Smooth muscle cell of the brain vasculature (primary cell): ENCODE measurements at regions not wholly inside any gene's neighbourhood (a gene's known extent, or its start where the extent isn't known, plus 50 kb on each side); places are given as distances from the start of the nearest gene placed in this dataset.
"Not testable (repeated sequence)": the region's sequence is repeated elsewhere in the genome, so short reads cannot be mapped to it uniquely, and the experiment has no call there.

Experiments
- DNase-seq: peaks from one replicate; pipeline ENCODE4 v3.0.0-alpha.2; 2012; ENCODE audit warnings: low read depth, low spot score

GRCh38 chr1:90351019-90351418 lies 356.1 kb downstream of the ZNF326 start:
- DNase-seq: no peak

- DNase-seq: no peak
These were observed 354.6 kb downstream of the ZNF326 start for GRCh38 chr1:90349510-90349909.

GRCh38 chr1:90348934-90349333 lies 354.0 kb downstream of the ZNF326 start:
- DNase-seq: no peak

- DNase-seq: not testable (repeated sequence)
These were observed 353.5 kb downstream of the ZNF326 start for GRCh38 chr1:90348459-90348858.

- DNase-seq: no peak
These were observed 352.5 kb downstream of the ZNF326 start for GRCh38 chr1:90347366-90347765.

- DNase-seq: no peak
These were observed 351.8 kb downstream of the ZNF326 start for GRCh38 chr1:90346757-90347156.

- DNase-seq: no peak
These were observed 351.4 kb downstream of the ZNF326 start for GRCh38 chr1:90346349-90346748.

- no peak for DNase-seq
These were observed 350.2 kb downstream of the ZNF326 start for GRCh38 chr1:90344963-90345730.

- no peak for DNase-seq
These were observed 346.6 kb downstream of the ZNF326 start for GRCh38 chr1:90341516-90341915.

GRCh38 chr1:90340606-90341005 lies 345.7 kb downstream of the ZNF326 start:
- DNase-seq: no peak

- no peak for DNase-seq
These were observed 344.9 kb downstream of the ZNF326 start for GRCh38 chr1:90339811-90340210.

GRCh38 chr1:90336552-90337324 lies 341.8 kb downstream of the ZNF326 start:
- DNase-seq: no peak

- no peak for DNase-seq
These were observed 340.6 kb downstream of the ZNF326 start for GRCh38 chr1:90335558-90335957.

- no peak for DNase-seq
These were observed 339.2 kb downstream of the ZNF326 start for GRCh38 chr1:90334137-90334536.

GRCh38 chr1:90325168-90325567 lies 330.3 kb downstream of the ZNF326 start:
- DNase-seq: no peak

- DNase-seq: no peak
These were observed 327.3 kb downstream of the ZNF326 start for GRCh38 chr1:90322186-90322585.

GRCh38 chr1:90319918-90320317 lies 325.0 kb downstream of the ZNF326 start:
- DNase-seq: no peak

- no peak for DNase-seq
These were observed 323.5 kb downstream of the ZNF326 start for GRCh38 chr1:90318431-90318830.

GRCh38 chr1:90317628-90318027 lies 322.7 kb downstream of the ZNF326 start:
- DNase-seq: no peak

GRCh38 chr1:90314533-90314932 lies 319.6 kb downstream of the ZNF326 start:
- no peak for DNase-seq

GRCh38 chr1:90313778-90314177 lies 318.9 kb downstream of the ZNF326 start:
- no peak for DNase-seq

GRCh38 chr1:90309806-90310205 lies 314.9 kb downstream of the ZNF326 start:
- DNase-seq: no peak

GRCh38 chr1:90308421-90308820 lies 313.5 kb downstream of the ZNF326 start:
- DNase-seq: no peak
